Neural crest cell (in vitro differentiated cells): ENCODE measurements at regions not wholly inside any gene's neighbourhood (a gene's known extent, or its start where the extent isn't known, plus 50 kb on each side); places are given as distances from the start of the nearest gene placed in this dataset.

ENCODE experiments used
- DNase-seq: peaks from one replicate; pipeline ENCODE4 v3.0.0; 2021; ENCODE audit warnings: low read depth, mixed read lengths, low spot score
- H3K27ac Mint-ChIP-seq: one replicate; pipeline ENCODE4 v1.8.0; 2021; ENCODE audit warnings: mild to moderate bottlenecking, mixed read lengths; ENCODE audit not compliant: unreplicated experiment
- H3K27me3 Mint-ChIP-seq: 2 replicates; pipeline ENCODE4 v1.8.0; 2021; ENCODE audit warnings: low read depth, mild to moderate bottlenecking, mixed read lengths
- H3K36me3 Mint-ChIP-seq: 2 replicates; pipeline ENCODE4 v1.8.0; 2021; ENCODE audit warnings: low read depth, mild to moderate bottlenecking, mixed read lengths
- H3K4me1 Mint-ChIP-seq: 2 replicates; pipeline ENCODE4 v1.8.0; 2021; ENCODE audit warnings: mixed read lengths
- H3K4me3 Mint-ChIP-seq: one replicate; pipeline ENCODE4 v1.8.0; 2021; ENCODE audit warnings: mild to moderate bottlenecking, mixed read lengths
- H3K9me3 Mint-ChIP-seq: 2 replicates; pipeline ENCODE4 v1.8.0; 2021; ENCODE audit warnings: mixed read lengths
- CTCF ChIP-seq: fragments of 200-600 bp; sonication (generic); conservative IDR thresholded peaks from 2 replicates; pipeline ENCODE4 v1.5.0; 2021; ENCODE audit warnings: antibody characterized with exemption, mild to moderate bottlenecking

DNA sequence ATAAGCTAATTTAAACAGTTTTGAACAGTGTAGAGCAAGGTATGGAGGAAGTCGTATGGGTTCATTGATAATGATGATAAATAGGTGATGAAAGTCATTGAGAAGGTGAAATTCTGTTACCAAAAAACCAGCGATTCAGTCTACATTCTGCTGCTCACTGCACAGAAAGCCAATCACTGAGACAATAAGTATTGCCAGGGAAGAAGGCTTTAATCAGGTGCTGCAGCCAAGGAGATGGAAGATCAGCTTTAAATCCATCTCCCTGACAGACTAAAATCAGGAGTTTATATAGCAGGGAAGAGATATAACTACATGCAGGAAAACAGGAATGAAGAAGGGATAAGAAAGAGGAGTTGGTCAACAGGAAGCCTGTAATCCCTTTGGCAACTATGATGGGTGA, 361.3 kb upstream of the C1orf174 start:
- Mint-ChIP-seq H3K9me3 (peaks cover 16% of the 10 kb centered on the region), H3K36me3 (peaks cover 4% of the 10 kb centered on the region), H3K27me3 (no peaks in the 10 kb centered on the region), H3K4me1 (no peaks in the 10 kb centered on the region), H3K27ac (no peak overlapping the region), H3K4me3 (no peak overlapping the region)
- TF ChIP-seq CTCF = no peak
- DNase-seq = no peak

GRCh38 chr1:4262665-4263064, 362.6 kb upstream of the C1orf174 start:
- TF ChIP-seq CTCF = no peak
- Mint-ChIP-seq H3K27me3 (no peaks in the 10 kb centered on the region), H3K9me3 (peaks cover 12% of the 10 kb centered on the region), H3K4me3 (no peak overlapping the region), H3K36me3 (no peaks in the 10 kb centered on the region), H3K4me1 (no peaks in the 10 kb centered on the region), H3K27ac (no peak overlapping the region)
- no peak for DNase-seq

DNA sequence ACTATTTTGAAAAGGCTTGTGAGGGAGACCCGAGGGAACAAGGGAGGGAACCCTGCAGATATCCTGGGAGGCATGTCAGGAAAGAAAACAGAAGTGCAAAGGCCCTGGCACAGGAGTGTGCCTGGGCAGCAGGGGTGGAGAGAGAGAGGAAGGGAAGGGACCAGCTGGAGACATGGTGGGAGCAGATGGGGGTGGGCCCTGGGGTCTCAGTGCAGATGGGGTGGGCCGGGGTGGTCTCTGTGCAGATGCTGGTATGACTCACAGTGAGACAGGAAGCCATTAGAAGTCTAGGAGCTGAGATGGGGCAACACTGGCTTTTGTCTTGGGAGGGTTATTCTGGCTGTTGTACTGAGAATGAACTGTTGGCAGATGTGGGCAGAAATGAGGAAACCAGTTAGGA, 363.6 kb upstream of the C1orf174 start:
- no peak for DNase-seq
- no peak for TF ChIP-seq CTCF
- Mint-ChIP-seq H3K4me3 (no peak overlapping the region), H3K27me3 (no peaks in the 10 kb centered on the region), H3K9me3 (peaks cover 10% of the 10 kb centered on the region), H3K27ac (no peak overlapping the region), H3K4me1 (no peaks in the 10 kb centered on the region), H3K36me3 (no peaks in the 10 kb centered on the region)

- no peak for DNase-seq
- H3K27ac Mint-ChIP-seq = no peak overlapping the region
- peaks cover 10% of the 10 kb centered on the region for H3K9me3 Mint-ChIP-seq
- no peak for TF ChIP-seq CTCF
- H3K27me3 Mint-ChIP-seq = peaks cover 2% of the 10 kb centered on the region
- H3K4me3 Mint-ChIP-seq = no peak overlapping the region
- H3K36me3 Mint-ChIP-seq = no peaks in the 10 kb centered on the region
- peaks cover 4% of the 10 kb centered on the region for H3K4me1 Mint-ChIP-seq
These were observed 365.8 kb upstream of the C1orf174 start for GRCh38 chr1:4265836-4266235.

GRCh38 chr1:4267381-4268261, 367.5 kb upstream of the C1orf174 start:
- no peaks in the 10 kb centered on the region for H3K36me3 Mint-ChIP-seq
- H3K4me1 Mint-ChIP-seq = peaks cover 4% of the 10 kb centered on the region
- peaks cover 7% of the 10 kb centered on the region for H3K9me3 Mint-ChIP-seq
- no peak overlapping the region for H3K27ac Mint-ChIP-seq
- H3K27me3 Mint-ChIP-seq = peaks cover 9% of the 10 kb centered on the region
- TF ChIP-seq CTCF = no peak
- no peak for DNase-seq
- H3K4me3 Mint-ChIP-seq = no peak overlapping the region
